GM18907 (cell line): ENCODE measurements at regions not wholly inside any gene's neighbourhood (a gene's known extent, or its start where the extent isn't known, plus 50 kb on each side); places are given as distances from the start of the nearest gene placed in this dataset.

Experiments used
- ATAC-seq: cut with Tn5 transposase; IDR thresholded peaks from one replicate; pipeline ENCODE4 v1.9.1; 2021; ENCODE audit warnings: mild to moderate bottlenecking, moderate library complexity; ENCODE audit not compliant: unreplicated experiment

DNA sequence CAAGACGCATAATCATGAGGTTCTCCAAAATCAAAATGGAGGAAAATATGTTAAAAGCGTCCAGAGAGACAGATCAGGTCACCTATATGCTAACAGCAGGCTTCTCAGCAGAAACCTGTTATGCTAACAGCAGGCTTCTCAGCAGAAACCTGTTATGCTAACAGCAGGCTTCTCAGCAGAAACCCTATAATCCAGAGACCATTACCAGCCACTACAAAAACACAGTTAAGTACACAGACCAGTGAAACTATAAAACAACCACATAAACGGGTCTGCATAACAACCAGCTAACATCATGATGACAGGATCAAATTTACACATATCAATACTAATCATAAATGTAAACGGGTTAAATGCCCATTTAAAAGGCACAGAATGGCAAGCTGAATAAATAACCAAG is 1548.4 kb upstream of the TMEFF2 start:
- ATAC-seq = no peak

DNA sequence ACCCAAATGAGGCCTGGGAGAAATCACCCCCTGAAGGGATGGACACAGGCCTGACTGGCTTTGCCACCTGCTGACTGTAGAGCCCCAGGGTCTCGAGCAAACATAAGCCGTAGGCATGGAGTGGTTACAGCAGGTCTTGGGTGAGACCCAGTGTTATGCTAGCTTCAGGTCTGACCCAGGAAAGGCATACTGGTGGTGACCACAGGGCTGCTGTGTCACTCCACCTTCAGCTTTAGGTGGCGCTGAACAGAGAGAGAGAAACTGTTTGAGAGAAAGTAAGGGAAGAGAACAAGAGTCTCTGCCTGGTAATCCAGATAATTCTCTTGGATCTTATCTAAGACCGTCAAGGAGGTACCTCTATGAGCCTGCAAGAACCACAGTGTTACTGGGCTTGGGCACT is 1544.2 kb upstream of the TMEFF2 start:
- ATAC-seq = no peak

DNA sequence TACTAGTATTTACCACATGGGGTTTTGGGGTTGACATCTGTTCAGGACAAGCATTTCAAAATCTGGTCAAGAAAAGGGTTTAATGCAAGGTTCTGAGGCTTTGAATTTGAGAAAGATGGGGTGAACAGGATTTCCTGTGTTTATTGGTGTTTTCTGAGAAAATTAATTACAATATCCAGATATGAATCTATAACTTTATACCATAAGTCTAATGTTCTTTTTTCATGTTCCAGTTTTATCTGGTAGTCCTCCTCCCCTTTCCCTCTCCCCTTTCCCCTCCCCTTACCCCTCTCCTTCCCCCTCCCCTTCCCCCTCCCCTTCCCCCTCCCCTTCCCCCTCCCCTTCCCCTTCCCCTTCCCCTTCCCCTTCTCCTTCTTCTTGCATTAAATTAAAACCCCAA is 1518.2 kb upstream of the TMEFF2 start:
- no peak for ATAC-seq

DNA sequence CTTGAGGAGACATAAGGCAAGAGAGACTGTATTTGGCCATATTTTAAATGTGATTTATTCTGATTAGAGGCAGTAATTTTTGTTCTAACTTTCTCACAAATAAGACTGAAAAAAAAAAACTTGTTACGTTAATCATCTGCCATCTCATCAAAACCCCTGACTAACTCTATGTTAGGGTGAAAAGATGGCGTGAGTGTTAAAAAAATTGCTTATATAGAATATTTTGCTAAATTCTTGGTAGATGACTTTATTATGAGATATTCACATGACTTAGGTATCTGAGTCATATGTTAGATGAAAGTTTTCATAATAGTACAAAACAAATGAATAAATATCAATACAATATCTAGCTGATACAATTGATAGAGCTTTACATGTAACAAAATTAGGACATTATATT is 1508.7 kb upstream of the TMEFF2 start:
- ATAC-seq = no peak

DNA sequence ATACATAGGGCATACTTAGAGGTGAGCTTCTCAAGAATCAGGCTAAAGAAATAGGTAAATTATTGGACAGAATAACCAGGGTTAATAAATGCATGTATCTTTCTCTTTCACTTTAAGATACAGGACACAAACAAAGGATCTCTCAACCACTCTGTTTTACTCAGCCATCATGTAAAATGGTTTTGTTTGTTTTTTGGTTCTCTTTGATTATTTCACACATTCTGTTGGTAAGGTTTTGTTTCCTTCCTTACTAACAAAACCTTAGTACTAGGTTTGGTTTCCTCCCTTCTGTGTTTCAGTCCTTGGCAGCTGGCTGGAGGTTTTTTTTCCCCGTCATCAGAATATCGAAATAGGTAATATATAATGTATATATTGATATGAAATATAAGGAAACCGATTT is 1506.8 kb upstream of the TMEFF2 start:
- no peak for ATAC-seq

DNA sequence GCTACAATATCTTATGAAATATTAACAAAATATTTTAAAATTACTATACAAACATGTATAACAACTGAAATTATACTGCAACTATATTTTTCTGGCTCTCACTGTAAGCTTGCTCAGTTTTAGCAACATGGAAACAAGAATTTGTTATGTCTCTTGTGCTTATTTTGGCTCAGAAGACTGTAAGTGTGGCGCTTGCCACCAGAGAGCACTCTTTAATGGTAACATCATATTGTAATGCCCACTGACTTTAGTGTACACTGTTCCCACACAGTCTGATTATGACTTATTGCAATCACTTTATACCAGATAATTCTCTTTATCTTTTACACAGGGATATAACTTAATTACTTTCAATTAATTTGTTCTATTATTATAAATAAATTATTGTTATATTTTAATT is 1500.6 kb upstream of the TMEFF2 start:
- ATAC-seq = peak; percentile 78

DNA sequence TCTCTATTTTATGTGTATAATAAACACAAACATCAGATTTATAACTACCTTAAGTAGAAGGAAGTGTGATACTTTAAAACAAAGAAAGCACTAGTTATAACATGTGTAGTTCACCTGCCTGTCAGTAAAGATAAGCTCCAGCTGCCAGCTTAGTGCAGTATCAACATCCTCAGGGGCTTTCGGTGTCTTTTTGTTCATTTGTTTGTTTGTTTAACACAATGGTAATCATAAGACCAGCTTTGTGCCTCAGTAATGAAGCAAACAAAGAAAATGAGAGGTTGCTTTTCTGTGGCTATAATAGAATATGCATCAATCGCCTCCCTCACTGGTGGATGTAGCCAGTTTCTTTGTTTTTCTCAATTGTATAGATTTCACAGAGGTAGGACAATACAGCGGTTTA is 1499.0 kb upstream of the TMEFF2 start:
- ATAC-seq = no peak

DNA sequence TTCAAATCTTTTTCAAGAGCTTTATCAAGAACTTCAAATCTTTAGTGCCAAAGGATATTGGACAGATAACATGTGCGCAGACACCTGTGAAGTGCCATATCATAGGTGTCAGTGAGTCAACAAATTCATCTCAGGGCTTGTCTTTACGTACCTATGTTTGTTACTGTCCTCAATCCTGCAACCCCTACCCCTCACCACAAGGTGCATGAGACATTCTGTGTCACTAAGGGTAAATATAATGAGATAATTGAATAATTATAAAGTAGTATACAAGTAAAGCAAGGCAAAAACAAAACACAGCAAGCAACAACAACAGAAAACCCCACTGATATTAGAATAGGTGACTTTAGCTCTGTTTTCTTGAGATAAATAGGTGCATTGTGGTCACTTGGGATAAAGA is 1495.8 kb upstream of the TMEFF2 start:
- no peak for ATAC-seq

DNA sequence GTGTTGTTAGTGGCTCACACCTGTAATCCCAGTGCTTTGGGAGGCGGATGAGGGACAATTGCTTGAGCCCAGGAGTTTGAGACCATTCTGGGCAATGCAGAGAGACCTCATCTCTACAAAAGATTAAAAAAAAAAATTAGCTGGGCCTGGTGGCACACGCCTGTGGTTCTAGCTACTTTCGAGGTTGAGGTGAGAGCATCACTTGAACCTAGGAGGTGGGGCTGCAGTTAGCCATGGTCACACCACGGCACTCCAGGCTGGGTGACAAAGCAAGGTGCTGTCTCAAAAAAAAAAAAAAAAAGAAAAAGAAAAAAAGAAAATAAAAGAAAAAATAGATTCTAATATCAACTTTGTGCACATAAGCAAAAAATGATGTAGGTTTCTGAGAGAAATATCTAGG is 1492.5 kb upstream of the TMEFF2 start:
- no peak for ATAC-seq

DNA sequence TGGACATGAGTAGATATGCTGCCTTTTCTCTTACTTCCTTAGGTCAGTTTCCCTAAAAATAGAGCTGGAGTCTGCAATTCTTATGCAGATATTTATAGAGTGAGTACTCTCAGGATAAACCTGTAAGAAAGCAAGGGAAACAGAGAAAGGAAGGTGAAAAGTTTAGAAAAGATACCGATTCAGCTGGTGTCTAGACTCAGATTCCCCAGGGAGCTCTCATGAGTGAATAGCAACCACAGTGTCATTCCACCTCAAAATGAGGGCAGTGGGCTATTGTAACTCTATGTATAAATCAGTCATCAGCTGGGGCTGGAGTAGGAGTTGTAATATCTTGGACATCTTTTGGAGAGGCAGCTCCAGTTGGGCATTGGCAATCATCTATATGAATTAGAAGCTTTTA is 1485.1 kb upstream of the TMEFF2 start:
- no peak for ATAC-seq

DNA sequence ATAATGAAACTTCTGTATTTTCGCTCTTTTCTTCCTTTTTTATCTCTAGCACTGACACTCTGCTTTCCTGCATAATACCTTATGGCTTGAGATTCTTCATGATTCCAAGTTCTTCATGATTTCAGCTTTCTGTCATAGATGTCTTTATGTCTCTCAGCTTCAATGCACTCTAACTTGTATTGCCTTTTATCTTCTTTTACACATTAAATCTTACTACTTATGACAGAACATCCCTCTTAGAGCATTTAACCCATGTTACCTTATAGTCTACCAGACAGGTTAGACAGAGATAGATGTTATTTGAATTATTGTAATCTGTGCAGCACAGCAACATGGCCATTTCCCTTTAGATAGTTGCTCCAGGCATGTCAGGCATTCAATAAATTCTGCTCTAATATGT is 1475.7 kb upstream of the TMEFF2 start:
- ATAC-seq = no peak

DNA sequence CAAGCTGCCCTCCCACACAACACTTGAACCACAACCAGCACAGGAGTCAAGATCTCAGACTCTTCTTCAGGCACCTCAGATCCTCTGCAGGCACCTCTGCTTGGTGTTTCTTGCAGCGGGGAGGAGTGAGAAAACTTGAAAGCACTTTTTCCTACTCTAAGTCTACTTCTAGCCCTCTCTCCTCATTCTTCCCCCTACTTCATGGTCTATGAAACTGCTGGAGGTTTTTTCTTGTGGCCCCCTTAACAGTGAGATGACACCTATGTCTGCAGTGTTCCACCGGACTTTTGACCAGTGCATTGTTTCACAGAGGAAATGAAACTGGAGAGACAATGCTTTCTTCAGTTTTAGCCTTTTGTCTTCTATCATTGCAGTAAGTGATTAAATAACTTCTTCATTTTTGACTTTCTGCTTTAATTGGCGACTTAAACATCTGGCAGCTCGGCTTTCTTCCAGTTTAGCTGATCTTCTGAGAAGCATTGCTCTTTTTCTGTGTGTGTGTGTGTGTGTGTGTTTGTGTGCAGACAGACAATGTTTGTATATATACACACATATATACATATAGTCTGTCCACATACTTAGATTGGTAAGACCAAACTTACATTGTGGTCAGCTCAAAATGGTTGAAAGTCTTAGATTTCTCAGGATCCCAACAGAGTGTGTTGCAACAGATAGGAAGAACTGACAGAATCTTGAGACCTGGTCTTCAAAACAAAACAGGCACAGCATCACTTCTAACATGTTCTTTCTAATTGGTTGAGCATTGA is 1474.0 kb upstream of the TMEFF2 start:
- ATAC-seq = peak; percentile 79

DNA sequence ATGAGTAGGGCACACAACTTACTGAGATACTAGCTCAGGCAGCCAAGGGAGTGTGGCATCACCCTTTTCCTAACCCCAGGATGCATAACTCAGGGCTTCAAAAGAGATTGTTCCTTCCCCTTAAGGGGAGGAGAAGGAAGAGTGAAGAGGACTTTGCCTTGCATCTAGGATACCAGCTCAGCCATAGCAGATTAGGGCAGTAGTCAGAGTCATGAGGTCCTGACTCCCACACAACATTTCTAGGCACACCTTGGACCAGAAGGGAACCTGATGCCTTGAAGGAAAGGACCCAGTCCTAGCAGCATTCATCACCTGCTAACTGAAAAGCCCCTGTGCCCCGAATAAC is 1433.2 kb upstream of the TMEFF2 start:
- no peak for ATAC-seq

DNA sequence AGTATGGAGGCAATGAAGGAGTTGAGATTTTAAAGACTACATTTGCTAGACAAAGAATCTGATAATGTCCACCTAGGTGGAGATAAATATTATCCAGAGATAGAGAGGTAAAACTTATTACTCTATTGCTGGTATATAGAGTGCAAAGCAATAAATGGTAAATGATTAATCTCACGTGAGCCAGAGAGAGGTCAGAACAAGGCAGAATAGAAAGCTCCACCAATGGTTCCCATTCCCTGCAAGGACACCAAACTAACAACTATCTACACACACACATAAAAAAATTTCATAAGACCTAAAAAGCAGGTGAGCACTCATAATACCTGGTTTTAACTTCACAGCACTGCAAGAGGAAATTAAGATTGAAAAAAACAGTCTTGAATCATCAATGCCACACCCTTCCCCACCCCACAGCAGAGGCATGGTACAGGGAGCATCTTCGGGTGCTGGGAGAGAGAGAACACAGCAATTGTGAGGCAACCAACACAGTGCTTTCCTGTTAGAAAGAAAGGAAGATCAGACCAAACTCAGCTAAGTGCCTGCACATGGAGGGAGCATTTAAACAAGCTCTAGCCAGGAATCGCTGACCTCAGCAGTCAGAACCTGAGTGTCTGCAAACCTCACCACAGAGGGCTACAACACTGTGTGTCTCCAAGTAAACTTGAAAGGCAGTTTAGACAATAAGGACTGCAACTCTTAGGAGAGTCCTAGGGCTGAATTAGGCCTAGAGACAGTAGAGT is 1432.6 kb upstream of the TMEFF2 start:
- no peak for ATAC-seq

DNA sequence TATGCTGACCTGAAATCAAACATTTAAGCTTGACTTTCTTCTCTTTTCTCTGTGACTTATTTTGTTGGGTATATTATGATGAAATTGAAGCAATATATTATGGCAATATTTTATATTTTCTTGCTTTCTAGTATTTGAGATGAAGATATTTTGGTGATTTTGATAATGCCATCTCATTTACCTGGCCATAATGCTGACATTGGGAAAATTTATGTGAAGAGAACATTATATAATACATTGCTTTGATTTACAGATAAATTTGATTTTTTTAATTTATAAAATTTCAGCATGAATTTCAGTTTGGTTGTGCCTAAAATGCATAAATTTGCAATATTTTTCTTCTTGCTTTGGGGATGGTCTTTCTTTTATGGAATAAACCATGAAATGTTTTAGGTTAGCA is 1413.7 kb upstream of the TMEFF2 start:
- ATAC-seq = no peak

DNA sequence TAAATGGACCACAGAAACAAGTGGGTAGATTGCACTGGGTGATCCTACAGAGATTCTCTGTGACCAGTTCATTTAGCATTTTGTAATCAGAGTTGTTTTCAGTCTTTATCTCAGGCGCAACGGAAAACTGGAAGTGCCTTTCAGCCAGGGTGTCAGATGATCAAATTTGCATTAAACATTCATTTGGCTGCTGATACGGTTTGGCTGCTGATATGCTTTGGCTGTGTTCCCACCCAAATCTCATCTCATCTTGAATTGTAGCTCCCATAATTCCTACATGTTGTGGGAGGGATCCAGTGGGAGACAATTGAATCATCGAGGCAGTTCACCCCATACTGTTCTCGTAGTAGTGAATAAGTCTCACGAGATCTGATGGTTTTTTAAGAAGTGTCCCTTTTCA is 1396.1 kb upstream of the TMEFF2 start:
- no peak for ATAC-seq

DNA sequence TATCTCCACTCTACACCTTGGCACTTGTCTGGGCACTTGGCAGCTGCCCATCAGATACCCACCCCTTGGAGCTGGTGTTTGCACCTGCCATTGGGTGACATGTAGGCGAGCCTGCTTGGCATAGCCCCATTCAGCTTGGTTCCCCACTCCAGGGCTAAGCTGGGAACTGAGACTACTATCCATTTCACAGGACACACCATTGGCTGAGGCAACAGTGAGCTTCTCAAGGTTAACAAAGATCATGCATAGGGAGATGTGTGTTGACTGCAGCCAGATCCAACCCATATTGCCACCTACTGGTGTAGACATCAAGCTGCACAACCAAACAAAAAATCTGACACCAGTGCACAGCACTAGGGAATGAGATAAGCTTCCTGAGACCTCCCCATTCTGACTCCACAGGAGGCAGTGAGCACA is 1389.8 kb upstream of the TMEFF2 start:
- peak; percentile 96 for ATAC-seq

DNA sequence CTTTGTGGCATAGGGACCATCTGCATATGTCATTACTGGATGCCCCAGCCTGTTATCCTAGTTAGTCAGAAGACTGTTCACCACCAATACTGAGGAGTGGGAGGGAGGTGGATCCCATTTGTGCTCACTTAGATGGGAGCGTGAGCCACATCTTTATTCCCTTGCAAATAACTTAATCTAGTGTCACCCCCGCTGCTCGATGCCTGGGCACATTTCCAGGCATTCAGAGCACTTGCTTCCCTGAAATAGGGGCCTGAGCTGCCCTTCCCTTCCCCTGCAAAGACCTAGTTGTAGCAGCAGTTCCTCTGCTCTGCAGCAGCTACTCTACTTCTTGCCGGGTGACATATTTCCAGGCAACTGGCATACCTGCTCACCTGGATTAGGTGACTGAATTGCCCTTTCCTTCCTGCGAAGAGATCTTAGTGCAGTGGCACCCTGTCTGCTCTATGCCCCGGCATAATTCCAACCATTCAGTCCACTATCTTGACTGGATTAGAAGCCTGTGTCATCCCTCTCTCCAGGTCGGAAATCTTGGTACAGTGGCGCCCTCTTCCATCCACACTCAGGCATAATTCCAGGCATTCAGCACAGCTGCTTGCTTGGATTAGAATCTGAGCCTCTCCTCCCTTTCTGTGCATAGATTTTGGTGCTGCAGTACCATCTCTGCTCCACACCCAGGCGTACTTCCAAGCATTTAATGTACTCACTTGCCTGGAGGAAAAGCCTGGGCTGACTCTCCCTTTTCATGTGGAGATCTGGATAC is 1389.1 kb upstream of the TMEFF2 start:
- ATAC-seq = peak; percentile 38

DNA sequence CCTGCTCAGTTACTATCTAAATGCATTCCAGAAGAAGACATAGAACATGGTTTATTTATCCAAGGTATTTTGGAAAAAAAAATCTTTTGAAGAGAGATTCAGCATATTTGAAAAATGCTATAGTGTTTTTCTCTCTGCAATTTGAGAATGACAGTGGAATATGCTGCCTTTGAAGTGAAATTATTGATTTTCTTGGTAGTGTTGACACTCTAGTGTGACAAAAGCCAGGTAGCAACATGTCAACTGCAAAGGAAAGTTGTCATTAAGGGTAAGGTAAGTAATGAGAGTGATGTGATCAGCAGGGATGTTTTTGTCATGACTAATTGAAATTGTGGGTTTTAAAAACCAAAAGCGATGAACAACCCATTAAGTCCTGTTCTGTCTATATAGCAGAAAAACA is 1387.1 kb upstream of the TMEFF2 start:
- no peak for ATAC-seq

DNA sequence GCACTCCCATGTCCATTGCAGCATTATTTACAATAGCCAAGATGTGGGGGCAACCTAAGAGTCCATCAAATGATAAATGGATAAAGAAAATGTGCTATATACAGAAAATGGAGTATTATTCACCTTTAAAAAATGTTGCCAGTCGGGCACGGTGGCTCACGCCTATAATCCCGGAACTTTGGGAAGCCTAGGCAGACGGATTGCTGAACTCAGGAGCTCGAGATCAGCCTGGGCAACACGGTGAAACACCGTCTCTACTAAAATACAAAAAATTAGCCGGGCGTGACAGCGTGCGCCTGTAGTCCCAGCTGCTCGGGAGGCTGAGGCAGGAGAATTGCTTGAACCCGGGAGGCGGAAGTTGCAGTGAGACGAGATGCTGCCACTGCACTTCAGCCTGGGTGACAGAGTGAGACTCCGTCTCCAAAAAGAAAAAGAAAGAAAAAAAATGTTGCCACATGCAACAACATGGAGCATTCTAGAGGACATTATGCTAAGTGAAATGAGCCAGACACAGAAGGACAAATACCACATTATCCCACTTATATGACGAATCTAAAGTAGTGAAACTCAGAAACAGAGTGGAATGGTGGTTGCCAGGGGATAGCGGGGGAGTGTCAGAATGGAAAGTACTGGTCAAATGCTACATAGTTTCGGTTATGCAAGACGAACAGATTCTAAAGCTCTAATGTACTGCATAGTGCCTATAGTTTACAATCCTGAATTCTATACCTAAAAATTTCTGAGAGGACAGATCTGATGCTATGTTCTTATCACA is 1385.6 kb upstream of the TMEFF2 start:
- ATAC-seq = no peak

DNA sequence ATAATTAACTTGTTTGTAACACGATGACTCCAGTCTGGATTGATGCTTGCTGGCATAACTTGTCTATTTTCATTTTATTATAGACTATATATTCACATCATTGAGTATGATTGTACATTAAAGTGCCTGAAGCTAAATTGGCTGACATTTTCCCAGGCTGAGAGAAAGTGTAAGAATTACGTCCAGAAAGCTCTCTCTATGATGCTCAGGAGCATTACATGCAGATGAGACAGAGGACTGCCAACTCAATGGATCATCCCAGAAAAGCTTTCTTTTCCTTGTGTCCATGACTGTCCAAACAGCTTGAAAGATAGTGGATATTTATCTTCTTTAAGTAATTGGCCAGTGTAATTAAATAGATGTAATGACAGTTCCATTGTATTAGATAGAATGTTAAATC is 1372.2 kb upstream of the TMEFF2 start:
- ATAC-seq = no peak
